ENCODE measurements at regions not wholly inside any gene's neighbourhood (a gene's known extent, or its start where the extent isn't known, plus 50 kb on each side); places are given as distances from the start of the nearest gene placed in this dataset.

GRCh38 chr5:2181149-2181548 is 298.4 kb upstream of the IRX4 start:
- in situ Hi-C loops (cut with MboI; ENCODE audit: low pct_unique_long_range_greater_than_20kb, low sequenced_read_pairs, unreplicated experiment), result no loop called here
- no peak for DNase-seq (ENCODE audit: low spot score)
- TF ChIP-seq CTCF (IDR thresholded peaks at IDR 0.05; ENCODE audit: extremely low read depth, insufficient read depth, missing control alignments), result no peak

- in situ Hi-C loops (cut with MboI; ENCODE audit: low pct_unique_long_range_greater_than_20kb, low sequenced_read_pairs, unreplicated experiment), result no loop called here
- no peak for DNase-seq (ENCODE audit: low spot score)
- no peak for TF ChIP-seq CTCF (IDR thresholded peaks at IDR 0.05; ENCODE audit: extremely low read depth, insufficient read depth, missing control alignments)
These were observed 297.7 kb upstream of the IRX4 start for GRCh38 chr5:2180456-2180855.

- no peak for DNase-seq (ENCODE audit: low spot score)
- in situ Hi-C loops (cut with MboI; ENCODE audit: low pct_unique_long_range_greater_than_20kb, low sequenced_read_pairs, unreplicated experiment), result no loop called here
These were observed 297.1 kb upstream of the IRX4 start for GRCh38 chr5:2179861-2180260.

GRCh38 chr5:2178528-2178927 is 295.8 kb upstream of the IRX4 start:
- in situ Hi-C loops (cut with MboI; ENCODE audit: low pct_unique_long_range_greater_than_20kb, low sequenced_read_pairs, unreplicated experiment), result no loop called here
- no peak for DNase-seq (ENCODE audit: low spot score)
- no peak for TF ChIP-seq CTCF (IDR thresholded peaks at IDR 0.05; ENCODE audit: extremely low read depth, insufficient read depth, missing control alignments)

More at GRCh38 chr5:2179861-2180260, 297.1 kb upstream of the IRX4 start:
- no peak for TF ChIP-seq CTCF (IDR thresholded peaks at IDR 0.05; ENCODE audit: extremely low read depth, insufficient read depth, missing control alignments)

GRCh38 chr5:2178071-2178477 is 295.3 kb upstream of the IRX4 start:
- DNase-seq (ENCODE audit: low spot score), result no peak
- in situ Hi-C loops (cut with MboI; ENCODE audit: low pct_unique_long_range_greater_than_20kb, low sequenced_read_pairs, unreplicated experiment), result no loop called here
- no peak for TF ChIP-seq CTCF (IDR thresholded peaks at IDR 0.05; ENCODE audit: extremely low read depth, insufficient read depth, missing control alignments)

GRCh38 chr5:2177244-2177643 is 294.5 kb upstream of the IRX4 start:
- DNase-seq (ENCODE audit: low spot score), result no peak
- no peak for TF ChIP-seq CTCF (IDR thresholded peaks at IDR 0.05; ENCODE audit: extremely low read depth, insufficient read depth, missing control alignments)
- in situ Hi-C loops (cut with MboI; ENCODE audit: low pct_unique_long_range_greater_than_20kb, low sequenced_read_pairs, unreplicated experiment), result no loop called here

- in situ Hi-C loops (cut with MboI; ENCODE audit: low pct_unique_long_range_greater_than_20kb, low sequenced_read_pairs, unreplicated experiment), result no loop called here
- DNase-seq (ENCODE audit: low spot score), result no peak
- TF ChIP-seq CTCF (IDR thresholded peaks at IDR 0.05; ENCODE audit: extremely low read depth, insufficient read depth, missing control alignments), result no peak
These were observed 293.9 kb upstream of the IRX4 start for GRCh38 chr5:2176581-2176980.

All from GM13977 (cell line).